GM12864 (cell line): ENCODE measurements at regions not wholly inside any gene's neighbourhood (a gene's known extent, or its start where the extent isn't known, plus 50 kb on each side); places are given as distances from the start of the nearest gene placed in this dataset.

Experiments used
- DNase-seq: peaks from one replicate; pipeline ENCODE4 v3.0.0-alpha.2; 2011; ENCODE audit warnings: low read depth
- H3K4me3 ChIP-seq: 2 replicates; pipeline ENCODE4 v1.5.1; 2011; ENCODE audit warnings: mild to moderate bottlenecking, low read depth, low read length, control low read depth
- TF ChIP-seq, protein P1 (sequence below): IDR thresholded peaks from 2 replicates; pipeline ENCODE4 v1.5.1; 2011; ENCODE audit warnings: low read depth, mild to moderate bottlenecking, moderate library complexity, low read length, control low read depth, inconsistent platforms; ENCODE audit errors: missing control alignments

- TF ChIP-seq, protein P1, sequence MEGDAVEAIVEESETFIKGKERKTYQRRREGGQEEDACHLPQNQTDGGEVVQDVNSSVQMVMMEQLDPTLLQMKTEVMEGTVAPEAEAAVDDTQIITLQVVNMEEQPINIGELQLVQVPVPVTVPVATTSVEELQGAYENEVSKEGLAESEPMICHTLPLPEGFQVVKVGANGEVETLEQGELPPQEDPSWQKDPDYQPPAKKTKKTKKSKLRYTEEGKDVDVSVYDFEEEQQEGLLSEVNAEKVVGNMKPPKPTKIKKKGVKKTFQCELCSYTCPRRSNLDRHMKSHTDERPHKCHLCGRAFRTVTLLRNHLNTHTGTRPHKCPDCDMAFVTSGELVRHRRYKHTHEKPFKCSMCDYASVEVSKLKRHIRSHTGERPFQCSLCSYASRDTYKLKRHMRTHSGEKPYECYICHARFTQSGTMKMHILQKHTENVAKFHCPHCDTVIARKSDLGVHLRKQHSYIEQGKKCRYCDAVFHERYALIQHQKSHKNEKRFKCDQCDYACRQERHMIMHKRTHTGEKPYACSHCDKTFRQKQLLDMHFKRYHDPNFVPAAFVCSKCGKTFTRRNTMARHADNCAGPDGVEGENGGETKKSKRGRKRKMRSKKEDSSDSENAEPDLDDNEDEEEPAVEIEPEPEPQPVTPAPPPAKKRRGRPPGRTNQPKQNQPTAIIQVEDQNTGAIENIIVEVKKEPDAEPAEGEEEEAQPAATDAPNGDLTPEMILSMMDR, result no peak
- no peak overlapping the region for H3K4me3 ChIP-seq
- DNase-seq, result no peak
These were observed 455.3 kb upstream of the PTGER4 start for GRCh38 chr5:40224421-40224820.

DNA sequence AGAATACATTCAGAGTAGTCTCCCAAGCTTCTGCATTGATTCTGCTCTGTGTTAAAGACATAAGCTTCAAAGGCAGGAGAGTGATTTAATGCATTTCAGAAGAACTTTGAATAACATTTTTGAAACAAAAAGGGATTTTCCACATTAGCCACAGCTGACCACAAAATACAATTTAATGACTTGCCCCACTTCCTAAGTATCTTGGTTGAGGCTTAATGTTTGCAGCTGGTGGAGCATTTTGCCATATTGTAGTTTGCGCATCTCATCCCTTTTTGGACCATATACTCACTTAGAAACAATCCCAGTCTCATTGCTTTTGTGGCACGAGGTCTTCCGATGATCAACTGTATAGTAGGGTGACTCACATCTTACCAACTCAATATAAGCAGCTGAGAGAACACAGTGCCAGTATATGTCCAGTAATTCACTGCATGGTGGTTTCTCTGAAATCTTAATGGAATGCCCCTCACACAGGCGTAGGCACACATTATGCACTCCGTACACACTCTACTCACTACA is 455.8 kb upstream of the PTGER4 start:
- no peak overlapping the region for H3K4me3 ChIP-seq
- peak; percentile 30 for DNase-seq
- TF ChIP-seq, protein P1, result no peak

DNA sequence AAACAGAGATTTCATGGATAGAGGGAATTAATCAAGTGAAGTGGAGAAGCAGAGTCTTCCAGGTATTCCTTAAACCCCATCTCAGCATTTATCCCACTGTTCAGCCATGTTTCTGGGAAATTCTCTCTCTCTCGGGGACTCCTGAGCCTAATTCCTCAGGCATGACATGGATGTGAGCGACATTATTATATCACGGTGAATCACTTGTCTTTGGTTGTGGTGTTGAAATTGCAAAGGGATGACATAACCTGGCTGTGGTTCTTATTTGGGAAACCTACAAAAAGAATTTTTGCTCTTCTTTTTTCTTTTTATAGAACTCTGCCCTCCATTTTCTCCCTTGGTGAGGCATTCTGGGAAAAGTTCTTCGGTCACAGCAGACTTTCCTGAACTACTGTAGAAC is 457.9 kb upstream of the PTGER4 start:
- no peak overlapping the region for H3K4me3 ChIP-seq
- DNase-seq, result no peak
- TF ChIP-seq, protein P1, result no peak

GRCh38 chr5:40221255-40221654 is 458.5 kb upstream of the PTGER4 start:
- no peak for DNase-seq
- no peak overlapping the region for H3K4me3 ChIP-seq
- TF ChIP-seq, protein P1, result no peak

DNA sequence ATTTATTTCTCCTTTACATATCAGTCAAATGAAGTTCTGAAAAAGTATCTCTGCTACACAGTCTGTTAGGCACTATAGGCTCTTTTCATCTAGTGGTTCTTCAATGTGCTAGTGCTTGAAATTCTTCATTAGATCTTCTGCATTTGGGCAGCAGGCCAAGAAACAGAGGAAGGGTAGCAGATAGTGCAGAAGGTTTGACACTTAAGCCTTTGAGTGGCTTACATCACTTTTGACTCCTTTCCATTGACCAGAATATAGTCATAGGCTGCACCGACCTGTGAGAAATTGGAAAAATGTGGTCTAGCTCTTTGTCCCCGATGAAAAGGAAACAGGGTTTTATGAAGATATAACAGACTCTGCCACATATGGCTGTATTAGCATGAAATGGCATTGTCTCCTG is 459.5 kb upstream of the PTGER4 start:
- H3K4me3 ChIP-seq, result no peak overlapping the region
- TF ChIP-seq, protein P1, result no peak
- no peak for DNase-seq

DNA sequence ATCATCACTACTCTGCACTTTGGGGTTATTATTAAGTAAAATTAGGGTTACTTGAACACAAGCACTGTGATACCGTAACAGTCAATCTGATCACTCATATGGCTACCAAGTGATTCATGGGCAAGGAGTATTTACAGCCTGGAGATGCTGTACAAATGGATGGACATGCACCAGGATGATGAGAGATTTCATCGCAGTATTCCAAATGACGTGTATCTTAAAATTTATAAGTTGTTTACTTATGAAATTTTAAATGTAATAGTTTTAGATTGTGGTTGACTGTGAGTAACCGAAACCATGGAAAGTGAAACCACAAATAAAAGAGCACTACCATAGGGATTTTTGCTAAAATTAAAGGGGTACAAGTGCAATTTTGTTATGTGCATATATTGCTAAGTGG is 462.2 kb upstream of the PTGER4 start:
- TF ChIP-seq, protein P1, result no peak
- no peak for DNase-seq
- no peak overlapping the region for H3K4me3 ChIP-seq

DNA sequence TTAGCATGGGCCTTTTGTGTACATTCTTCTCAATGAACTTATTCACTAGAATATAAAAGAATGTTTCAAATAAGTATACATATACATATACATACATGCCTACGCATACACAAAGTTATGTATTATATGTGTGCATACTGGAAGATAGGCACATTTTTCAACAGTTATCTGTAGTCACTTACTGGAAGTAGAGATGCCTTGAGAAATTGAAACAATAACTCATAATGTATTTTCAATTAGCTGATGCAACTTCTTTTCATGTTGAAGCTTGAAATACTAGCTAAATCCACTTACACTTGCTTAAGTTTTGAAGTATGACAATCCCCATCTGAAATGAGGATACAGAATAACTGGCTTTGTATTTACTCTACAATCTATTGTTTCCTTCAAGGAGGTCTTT is 469.0 kb upstream of the PTGER4 start:
- H3K4me3 ChIP-seq, result no peak overlapping the region
- no peak for DNase-seq
- TF ChIP-seq, protein P1, result no peak
